Stimulated activated CD8-positive, alpha-beta memory T cell treated with anti-CD3 and anti-CD28 coated beads, Interleukin-7, amount 100 ng/mL, for 4 hours (primary cell): ENCODE measurements at regions not wholly inside any gene's neighbourhood (a gene's known extent, or its start where the extent isn't known, plus 50 kb on each side); places are given as distances from the start of the nearest gene placed in this dataset.
"Not testable (repeated sequence)": the region's sequence is repeated elsewhere in the genome, so short reads cannot be mapped to it uniquely, and the experiment has no call there.

ENCODE experiments used
- DNase-seq, 2 donors: peaks; one replicate each; pipeline ENCODE4 v3.0.0-alpha.2; 2020; ENCODE audit warnings: low read depth in 2 of 2

DNA sequence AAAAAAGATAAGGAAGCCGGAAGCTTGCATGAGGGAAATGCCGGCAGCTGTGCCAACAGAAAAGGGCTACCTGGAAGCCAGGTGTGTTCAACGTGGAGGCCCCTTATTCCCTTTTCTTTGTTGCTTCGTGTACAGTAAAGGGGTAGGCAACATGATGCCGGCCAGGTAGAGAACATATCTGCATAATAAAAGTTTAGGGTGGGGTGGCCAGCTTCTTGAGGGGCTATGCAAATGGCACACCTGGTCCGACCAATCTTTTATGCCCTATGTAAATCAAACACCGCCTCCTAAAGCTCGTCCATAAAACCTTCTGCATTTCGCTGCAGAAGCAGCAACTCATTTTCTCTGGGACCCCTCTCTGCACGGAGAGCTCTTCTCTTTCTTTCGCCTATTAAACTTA, 911.6 kb downstream of the KCNJ2 start:
- DNase-seq: no peak

DNA sequence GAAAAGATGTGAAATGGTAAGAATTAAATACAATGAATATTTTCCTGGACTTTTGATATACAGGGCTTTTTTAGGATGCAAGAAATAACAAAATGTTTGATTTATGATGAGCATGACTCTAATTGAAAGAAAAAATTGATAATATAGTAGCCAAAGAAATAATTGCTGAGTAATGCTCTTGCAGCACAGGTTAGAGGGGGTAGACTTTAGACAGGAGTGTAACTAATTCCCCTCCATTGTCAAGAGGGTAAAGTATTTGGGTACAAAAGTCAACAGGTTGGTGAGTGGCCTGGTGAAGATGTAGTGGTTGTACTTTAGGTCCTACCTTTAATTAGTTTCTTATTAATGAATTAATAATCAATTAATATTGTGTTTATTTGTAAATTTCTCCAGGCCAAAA, 912.3 kb downstream of the KCNJ2 start:
- DNase-seq: no peak

DNA sequence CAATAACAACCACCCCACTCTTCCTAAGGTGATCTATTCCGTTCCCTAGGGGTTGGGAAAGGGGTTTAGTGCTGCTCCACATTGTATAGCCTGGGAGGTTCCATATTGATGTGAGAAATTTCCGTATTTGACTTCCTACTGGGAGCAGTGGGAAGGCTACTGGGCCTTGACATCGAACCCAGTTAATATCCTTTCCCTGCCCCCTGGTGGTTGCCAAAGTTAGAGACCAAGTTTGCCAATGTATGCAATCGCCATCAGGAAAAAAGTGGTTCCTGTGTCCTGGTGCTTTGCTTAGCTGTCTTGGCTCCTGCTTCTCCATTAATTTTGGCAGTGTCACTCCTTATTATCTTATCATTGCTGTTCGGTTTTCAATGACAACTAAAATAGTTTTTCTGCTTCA, 914.9 kb downstream of the KCNJ2 start:
- no peak for DNase-seq

DNA sequence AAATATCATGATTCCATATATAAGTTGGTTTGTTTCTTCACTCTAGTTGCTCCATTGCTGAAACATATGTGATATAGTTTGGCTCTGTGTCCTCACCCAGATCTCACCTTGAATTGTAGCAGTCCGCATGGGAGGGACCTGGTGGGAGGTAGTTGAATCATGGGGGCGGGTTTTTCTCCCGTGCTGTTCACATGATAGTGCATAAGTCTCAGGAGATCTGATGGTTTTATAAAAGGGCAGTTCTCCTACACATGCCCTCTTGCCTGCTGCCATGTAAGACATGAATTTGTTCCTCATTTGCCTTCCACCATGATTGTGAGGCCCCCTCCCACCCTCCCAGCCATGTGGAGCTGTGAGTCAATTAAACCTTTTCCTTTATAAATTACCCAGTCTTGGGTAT, 915.5 kb downstream of the KCNJ2 start:
- DNase-seq: no peak

DNA sequence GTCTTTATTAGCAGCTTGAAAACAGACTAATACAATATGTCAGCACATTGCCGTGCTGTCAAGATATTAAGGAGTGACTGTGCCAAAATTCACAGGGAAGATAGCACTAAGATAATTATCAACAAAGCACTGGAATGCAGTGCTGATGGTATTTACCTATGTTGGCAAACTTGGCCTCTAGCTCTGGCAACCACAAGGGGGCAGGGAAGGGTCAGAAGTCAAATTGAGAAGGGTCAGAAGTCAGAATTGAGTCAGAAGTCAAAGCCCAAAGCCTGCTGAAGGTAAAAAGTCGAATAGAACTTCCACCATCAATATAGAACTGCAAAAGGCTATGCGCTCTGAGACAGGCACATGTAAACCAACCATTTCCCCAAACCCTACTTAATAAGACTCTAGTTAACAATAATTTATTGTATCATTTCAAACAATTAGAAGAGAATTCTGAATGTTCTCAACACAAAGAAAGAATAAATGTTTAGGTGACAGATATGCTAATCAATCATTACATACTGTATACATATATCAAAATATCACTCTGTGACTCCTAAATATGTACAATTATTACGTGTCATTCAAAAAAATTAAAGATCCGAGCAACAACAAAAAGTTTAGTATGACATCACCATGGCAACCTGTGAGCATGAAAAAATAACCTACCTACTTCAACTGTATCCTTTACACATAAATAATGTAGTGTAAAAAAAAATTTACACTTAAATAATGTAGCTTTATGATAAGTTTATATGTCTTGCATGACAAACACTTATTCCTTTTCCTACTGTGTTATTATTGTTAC, 916.1 kb downstream of the KCNJ2 start:
- no peak for DNase-seq

DNA sequence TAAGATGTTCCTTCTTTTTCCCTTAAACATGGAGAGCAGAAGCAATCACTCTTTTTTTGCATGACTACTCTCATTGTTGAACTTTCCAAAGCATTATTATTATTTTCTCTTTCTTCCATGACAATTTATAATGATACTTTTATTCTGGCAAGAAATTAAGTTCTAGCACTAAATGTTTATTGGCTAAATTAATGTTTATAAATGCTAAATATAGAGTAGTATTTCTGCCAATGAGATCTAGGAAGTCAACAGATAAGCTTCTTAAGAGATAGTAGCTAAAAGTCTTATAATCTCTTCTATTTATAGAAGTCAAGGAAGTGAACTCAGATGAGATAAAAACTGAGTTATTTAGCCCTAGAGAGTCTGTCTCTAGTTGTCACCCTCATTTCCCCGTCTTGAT, 920.1 kb downstream of the KCNJ2 start:
- DNase-seq: no peak

DNA sequence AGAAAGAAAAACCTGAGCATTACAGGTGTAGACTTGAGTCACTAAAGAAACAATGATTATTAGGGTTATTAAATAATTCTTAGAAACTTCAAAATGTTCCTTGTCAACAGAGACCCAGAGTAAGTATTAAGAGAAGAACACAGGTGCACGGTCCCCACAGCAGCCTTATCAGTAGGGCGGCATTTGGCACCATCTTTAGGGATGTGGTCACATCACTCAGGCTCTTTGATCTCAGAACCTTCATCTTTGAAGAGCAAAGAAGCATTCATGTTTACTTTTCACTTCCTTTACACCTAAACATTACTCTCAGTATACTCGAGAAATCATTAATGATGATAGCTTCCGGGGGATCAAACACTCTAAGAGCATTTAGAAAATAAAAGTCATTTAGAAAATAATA, 928.7 kb downstream of the KCNJ2 start:
- no peak for DNase-seq

DNA sequence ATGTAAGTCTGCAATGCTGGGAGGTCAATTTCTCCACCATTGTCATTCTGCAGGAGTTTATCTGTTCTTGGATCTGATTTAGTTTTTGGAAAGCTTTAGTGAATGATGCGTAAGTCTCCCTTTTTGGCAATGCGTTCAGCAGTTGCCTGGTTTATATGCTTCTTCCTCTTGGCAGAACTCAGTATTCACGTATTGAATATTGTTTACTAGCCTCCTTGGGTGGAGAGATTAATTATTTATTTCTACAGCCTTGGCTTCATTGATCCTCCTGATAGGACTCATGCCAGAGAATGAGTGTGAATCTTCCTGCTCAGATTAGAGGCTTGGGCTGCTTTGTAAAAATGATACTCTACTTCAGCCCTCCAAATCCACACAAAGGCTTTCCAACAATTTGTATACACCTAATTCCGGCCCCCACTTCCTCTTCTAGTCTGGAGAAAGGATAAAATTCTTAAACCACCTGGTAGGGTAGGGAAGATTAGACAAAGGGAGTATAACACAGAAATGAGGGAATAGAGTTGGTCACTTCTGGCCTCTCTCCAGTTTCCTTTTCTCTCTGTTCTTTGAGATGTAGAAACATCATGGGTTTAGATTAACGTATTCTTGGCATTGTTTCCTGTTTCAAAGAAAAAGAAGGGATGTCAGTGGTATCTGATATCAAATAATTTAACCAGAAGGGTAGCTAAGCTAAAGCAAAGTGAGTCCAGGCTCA, 929.8 kb downstream of the KCNJ2 start:
- no peak for DNase-seq

DNA sequence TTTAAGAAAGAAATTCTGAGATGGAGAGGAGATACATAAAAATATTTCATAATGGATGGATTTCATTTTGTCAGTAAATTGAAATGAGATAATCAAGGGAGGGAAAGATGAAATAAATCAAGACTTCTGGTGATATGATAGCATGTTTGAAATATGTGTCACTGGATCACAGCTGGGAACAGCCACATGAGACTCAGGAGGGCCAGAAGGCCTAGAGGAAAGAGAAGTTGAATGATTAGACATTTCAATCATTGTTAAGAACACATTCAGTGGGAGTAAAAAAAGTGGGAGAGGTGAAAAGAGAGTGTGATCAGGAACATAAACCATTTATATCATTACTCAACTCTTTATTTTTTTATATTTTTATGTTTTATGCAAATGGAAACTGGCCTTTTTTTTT, 933.4 kb downstream of the KCNJ2 start:
- DNase-seq: no peak

DNA sequence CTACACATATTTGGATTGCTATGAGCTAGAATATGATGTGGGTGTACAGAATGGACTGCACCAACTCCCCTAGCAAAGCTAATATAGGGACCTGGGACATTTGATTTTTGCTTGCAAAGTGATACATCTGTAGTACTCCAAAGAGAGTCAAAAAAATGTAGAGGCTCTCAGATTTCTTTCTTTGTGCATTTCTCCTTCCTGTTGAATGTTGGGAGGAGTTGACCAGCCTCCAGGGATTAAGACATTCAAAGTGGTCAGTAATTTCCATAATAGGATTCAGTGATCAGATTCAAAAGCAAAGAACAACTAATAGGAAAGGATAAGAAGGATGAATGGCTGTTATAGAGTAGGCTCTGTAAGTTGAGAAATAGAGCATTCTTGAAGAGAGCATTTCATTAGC, 934.9 kb downstream of the KCNJ2 start:
- DNase-seq: no peak

DNA sequence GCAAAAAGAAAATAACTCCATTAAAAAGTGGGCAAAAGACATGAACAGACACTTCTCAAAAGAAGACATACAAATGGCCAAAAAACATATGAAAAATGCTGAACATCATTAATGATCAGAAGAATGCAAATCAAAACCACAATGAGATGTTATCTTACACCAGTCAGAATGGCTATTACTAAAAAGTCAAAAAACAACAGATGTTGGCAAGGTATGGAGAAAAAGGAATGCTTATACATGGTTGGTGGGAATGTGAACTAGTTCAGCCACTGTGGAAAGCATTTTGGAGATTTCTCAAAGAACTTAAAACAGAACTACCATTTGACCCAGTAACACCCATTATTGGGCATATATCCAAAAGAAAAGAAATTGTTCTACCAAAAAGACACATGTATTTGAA, 936.7 kb downstream of the KCNJ2 start:
- DNase-seq: not testable (repeated sequence)

DNA sequence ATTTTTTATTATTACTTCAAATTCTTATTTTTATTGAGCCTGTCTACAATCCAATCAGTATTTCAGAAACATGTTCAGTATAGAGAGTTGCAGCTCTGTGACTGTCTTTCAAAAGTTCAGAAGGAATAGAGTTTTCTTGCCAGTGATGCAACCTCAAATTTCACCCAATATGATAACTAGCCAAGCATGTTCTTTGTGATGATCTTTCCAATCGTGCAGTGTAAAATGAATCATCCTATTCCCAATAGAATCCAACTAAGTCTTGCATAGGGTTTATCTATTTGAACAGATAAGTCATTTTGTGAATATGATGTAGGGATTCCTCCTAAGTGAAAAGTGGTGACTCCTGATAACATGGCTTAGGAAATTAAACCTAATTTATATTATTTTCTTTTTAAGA, 937.8 kb downstream of the KCNJ2 start:
- no peak for DNase-seq

DNA sequence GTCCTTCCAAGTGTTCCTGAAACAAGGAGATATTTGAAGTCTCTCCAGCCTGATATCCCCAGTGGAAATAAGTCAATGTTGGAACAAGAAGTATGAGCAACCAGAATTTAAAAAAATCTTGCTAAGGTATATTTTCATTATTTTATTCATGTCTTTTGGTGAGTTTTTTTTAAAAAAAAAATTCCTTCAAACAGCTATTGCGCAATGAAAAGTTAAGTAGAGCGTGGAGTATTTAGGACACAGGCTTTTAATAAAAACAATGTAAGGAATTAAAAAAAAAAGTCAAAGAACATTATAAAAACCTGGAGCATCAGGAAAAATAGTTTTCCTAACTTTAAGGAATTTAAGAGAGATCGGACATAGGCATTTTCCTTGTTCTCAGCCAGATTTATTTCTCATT, 940.4 kb downstream of the KCNJ2 start:
- no peak for DNase-seq

DNA sequence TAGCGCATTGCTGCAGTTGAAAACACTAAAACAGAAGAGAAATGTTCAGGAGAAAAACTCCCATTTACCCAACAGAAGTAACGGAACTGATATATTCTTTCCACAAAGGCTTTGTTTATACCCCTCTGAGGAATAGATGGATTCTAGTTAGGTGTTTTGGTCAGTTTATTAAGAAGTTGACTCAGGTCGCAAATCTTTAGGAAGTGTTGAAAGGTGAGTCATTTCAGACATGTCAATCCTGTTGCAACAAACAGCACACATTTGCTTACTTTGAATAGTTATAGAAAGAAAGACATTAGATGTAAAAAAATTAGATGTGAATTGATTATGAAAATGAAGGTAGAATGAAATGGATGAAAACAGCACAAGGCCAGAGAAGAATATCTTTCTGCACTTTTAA, 941.0 kb downstream of the KCNJ2 start:
- no peak for DNase-seq

DNA sequence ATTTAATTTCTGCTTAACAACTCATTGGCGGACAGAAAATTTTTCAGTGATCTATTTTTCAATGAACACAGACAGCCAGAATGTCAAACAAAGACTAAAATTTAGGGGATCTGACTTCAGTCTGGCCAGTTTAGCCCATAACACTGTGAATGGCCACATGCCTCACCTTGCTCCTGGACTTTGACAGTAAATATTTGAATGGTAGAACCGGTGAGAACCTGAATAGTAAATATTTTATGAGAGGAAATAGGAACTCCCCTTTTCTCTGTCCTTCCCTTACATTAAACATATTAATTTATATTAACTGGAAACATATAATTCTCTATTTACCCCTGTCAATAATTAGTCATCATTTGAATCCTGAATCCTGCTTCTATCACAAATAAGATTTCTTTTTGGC, 942.1 kb downstream of the KCNJ2 start:
- no peak for DNase-seq

DNA sequence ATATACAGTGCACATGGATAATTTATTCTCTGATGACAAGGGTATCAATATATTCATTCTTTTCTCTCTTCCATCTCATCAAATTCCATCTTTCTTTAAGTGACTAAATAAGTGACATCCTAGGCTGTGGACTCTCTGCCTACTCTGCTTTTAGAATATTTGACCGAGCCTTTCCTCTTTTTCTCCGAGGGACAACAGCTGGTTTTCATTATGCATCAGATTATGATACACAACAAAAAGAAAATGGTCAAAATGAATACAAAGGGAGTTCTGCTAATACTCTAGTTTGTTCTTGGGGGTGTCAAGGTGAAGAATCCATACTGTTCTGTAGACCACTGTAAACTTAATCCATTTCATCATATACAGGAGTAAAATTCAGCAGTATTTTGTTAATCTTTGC, 942.6 kb downstream of the KCNJ2 start:
- no peak for DNase-seq

DNA sequence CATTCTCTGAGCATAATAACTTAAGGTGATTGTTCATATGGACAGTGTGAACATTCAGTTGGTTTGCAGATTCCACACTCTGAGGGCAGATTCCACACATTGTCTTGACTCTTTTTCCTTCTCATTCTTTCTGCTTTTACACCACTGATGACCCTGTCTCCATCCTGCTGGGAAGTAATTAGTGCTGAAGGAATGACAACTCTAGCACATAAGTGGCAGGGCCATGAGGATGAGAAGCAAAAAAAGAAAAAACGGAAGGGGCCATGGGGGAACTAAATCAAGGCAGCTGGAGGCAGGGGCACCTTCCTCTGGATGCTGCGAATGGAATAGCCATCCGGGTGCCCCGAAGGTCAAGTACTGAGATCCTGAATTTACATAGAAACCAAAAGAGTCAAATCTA, 944.0 kb downstream of the KCNJ2 start:
- DNase-seq: no peak

DNA sequence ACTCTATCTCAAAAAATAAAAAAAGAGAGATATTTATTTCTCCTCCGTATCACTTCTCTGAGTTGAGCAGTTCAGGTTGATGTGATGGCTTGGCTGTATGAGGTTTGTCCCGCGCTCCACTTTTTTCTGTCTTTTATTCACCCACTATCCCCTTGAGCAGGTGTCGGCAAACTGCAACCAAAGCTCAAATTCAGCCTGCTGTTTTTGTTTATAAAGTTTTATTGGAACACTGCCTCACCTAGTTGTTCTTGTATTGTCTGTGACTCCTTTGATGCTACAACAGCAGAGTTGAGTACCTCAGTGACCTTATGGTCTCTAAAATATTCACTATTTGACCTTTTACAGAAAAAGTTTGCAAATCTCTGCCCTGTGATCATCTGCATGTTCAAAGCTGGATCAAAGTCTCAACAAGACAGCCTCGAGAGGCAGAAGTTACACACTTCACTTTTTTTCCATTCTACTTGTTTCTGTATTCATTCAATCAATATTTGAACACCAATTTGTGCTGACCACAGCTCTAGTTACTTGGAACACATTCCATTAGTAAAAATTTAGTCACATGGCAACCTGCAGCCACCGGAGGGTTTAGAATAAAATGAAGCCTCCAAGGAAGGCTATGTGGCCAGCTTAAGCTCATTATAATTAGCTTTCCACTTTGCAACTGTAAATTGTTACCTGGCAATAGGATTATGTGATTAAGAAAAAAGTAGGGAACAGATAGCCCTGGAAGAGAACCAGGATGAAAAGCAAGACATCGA, 945.8 kb downstream of the KCNJ2 start:
- no peak for DNase-seq

DNA sequence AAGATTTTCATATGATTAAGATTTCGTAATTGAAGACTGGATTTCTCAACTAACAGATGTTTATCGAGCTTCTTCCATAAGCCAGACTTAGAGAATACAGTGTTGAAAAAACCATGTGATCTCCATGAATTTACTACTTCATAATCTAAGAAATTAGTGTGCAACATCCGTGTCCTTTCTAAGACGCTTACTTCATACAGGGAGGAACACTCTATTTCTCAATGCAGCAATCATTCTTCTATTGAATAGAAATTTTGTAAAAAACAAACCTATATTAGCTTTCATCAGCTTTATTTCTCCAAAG, 946.3 kb downstream of the KCNJ2 start:
- no peak for DNase-seq

DNA sequence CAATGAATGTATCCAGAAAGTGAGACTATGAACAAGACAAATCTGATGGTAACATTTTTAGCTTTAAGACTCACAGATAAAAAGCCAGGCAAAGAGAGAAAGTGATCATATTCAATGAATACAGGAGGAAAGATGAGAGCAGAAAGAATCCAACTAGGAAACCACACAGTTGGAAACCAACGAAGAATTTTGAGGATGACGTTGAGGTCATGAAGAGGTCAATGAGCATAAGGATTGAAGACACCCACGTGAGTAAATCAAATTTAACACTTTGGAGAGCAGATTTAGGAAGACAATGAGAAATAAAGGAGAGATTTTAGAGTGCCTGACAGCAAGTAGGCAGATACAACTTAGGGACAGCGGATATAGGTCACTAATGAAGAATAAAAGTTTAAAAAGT, 948.1 kb downstream of the KCNJ2 start:
- DNase-seq: no peak

DNA sequence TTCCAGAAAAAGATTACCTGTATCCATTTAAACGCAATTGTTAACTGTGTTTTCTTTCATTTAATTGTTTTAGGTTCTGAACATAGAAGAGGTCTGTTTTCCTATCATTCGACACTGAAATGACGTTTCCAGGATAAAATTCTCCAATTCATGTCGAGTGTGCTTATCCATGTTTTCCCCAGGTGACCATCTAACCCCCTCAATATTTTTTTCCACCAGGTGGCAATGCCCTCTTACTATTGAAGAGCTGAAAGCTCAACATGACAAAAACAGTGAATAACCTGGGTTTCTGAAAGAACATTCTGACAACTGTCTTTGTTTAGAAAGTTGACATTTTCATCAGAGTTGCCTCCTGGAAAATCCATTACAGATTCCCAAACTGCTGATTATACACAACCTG, 948.7 kb downstream of the KCNJ2 start:
- DNase-seq: no peak

DNA sequence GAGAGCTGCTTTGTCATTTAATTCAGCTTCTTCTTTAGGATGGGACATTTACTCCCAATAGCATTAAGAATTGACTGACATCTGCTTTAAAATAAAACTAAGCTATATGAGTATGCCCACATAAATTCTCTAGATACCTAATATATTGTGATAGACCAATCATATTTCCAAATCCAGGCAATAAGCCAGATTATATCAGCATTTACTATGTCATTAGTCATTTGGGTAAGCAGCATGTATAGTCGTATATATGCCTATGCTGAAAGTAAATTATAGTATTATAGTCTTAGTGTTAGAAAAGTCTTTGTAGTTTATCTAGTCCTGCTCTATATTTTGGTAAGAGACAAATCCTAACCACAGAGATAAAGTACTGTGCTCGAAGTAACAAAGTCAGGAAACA, 958.1 kb downstream of the KCNJ2 start:
- no peak for DNase-seq

DNA sequence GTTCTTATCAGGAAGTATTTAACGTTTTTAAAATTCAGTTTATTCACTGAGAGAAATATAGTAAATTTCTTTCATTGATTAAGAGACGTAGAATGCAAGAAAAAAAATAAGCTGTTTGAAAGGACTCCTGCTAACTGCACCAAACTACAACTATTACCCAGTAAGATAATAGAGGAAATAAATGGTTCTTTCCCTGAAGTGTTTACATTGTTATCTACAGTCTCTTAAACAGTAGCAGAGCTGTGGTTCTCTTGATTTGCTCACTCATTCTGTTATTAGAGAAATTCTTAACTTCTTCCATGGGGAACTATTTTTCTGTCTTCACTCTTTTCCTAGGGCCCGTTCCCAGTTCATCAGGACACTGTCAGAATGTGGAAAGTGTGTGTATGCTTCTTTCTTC, 973.0 kb downstream of the KCNJ2 start:
- DNase-seq: no peak
